Brain microvascular endothelial cell (primary cell): ENCODE measurements at regions not wholly inside any gene's neighbourhood (a gene's known extent, or its start where the extent isn't known, plus 50 kb on each side); places are given as distances from the start of the nearest gene placed in this dataset.

ENCODE experiments used
- DNase-seq: peaks from one replicate; pipeline ENCODE4 v3.0.0-alpha.2; 2020
- H3K27ac ChIP-seq: fragments of 250-450 bp; sonication (Bioruptor Pico); 2 replicates; pipeline ENCODE4 v1.5.1; 2020; ENCODE audit warnings: mild to moderate bottlenecking, moderate library complexity
- H3K27me3 ChIP-seq: fragments of 250-450 bp; sonication (Bioruptor Pico); replicated peaks from 2 replicates; pipeline ENCODE4 v1.5.1; 2020; ENCODE audit warnings: mild to moderate bottlenecking
- H3K36me3 ChIP-seq: fragments of 250-450 bp; sonication (Bioruptor Pico); replicated peaks from 2 replicates; pipeline ENCODE4 v1.5.1; 2020; ENCODE audit warnings: mild to moderate bottlenecking
- H3K4me3 ChIP-seq: 2 replicates; pipeline ENCODE4 v1.5.1; 2011; ENCODE audit warnings: low read depth, mild to moderate bottlenecking, control low read depth, low read length, moderate library complexity
- in situ Hi-C: cut with HindIII; loops from 2 replicates; pipeline ENCODE4 v1.10.0; 2017; ENCODE audit warnings: low sequenced_read_pairs, low pct_ligation_motif_present
- TF ChIP-seq, protein P1 (sequence below): IDR thresholded peaks from 2 replicates; pipeline ENCODE4 v1.5.1; 2011; ENCODE audit warnings: low read depth, mild to moderate bottlenecking, moderate library complexity, low read length, control low read depth, inconsistent platforms; ENCODE audit errors: missing control alignments

GRCh38 chr16:66070140-66070917 lies 296.2 kb upstream of the CDH5 start:
- H3K4me3 ChIP-seq = no peak overlapping the region
- no peak for DNase-seq
- H3K36me3 ChIP-seq = no peaks in the 10 kb centered on the region
- H3K27me3 ChIP-seq = peaks cover 3% of the 10 kb centered on the region
- in situ Hi-C loops = no loop called here
- no peak overlapping the region for H3K27ac ChIP-seq
- TF ChIP-seq, protein P1, sequence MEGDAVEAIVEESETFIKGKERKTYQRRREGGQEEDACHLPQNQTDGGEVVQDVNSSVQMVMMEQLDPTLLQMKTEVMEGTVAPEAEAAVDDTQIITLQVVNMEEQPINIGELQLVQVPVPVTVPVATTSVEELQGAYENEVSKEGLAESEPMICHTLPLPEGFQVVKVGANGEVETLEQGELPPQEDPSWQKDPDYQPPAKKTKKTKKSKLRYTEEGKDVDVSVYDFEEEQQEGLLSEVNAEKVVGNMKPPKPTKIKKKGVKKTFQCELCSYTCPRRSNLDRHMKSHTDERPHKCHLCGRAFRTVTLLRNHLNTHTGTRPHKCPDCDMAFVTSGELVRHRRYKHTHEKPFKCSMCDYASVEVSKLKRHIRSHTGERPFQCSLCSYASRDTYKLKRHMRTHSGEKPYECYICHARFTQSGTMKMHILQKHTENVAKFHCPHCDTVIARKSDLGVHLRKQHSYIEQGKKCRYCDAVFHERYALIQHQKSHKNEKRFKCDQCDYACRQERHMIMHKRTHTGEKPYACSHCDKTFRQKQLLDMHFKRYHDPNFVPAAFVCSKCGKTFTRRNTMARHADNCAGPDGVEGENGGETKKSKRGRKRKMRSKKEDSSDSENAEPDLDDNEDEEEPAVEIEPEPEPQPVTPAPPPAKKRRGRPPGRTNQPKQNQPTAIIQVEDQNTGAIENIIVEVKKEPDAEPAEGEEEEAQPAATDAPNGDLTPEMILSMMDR = no peak

- TF ChIP-seq, protein P1 = no peak
- DNase-seq = no peak
- Histone ChIP-seq H3K27me3 (peaks cover 3% of the 10 kb centered on the region), H3K27ac (no peak overlapping the region), H3K4me3 (no peak overlapping the region), H3K36me3 (no peaks in the 10 kb centered on the region)
- in situ Hi-C loops = no loop called here
Measured at GRCh38 chr16:66069587-66069986, 296.9 kb upstream of the CDH5 start.

DNA sequence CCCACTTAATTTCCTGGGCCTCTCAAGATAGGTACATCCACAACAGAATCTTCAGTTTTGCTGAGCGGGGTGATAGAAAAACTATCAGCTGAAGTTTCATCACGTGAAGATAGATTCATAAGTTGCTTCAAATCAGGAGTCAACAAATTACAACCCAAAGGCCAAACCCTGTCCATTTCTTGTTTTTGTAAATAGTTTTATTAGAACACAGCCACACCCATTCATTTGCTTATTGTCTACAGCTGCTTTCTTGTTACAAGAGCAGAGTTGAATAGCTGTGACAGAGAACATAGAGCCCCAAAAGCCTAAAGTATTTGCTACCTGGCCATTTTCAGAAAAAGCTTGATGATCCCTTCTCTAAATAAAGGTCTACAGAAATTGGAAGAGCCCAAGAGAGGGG lies 300.1 kb upstream of the CDH5 start:
- in situ Hi-C loops = no loop called here
- no peak for DNase-seq
- H3K27me3 ChIP-seq = peaks cover 3% of the 10 kb centered on the region
- TF ChIP-seq, protein P1 = no peak
- H3K36me3 ChIP-seq = no peaks in the 10 kb centered on the region
- no peak overlapping the region for H3K27ac ChIP-seq
- H3K4me3 ChIP-seq = no peak overlapping the region

- Histone ChIP-seq H3K27me3 (peaks cover 3% of the 10 kb centered on the region), H3K36me3 (no peaks in the 10 kb centered on the region), H3K4me3 (no peak overlapping the region), H3K27ac (no peak overlapping the region)
- in situ Hi-C loops = no loop called here
- DNase-seq = no peak
- TF ChIP-seq, protein P1 = no peak
Measured at GRCh38 chr16:66065925-66066324, 300.6 kb upstream of the CDH5 start.

DNA sequence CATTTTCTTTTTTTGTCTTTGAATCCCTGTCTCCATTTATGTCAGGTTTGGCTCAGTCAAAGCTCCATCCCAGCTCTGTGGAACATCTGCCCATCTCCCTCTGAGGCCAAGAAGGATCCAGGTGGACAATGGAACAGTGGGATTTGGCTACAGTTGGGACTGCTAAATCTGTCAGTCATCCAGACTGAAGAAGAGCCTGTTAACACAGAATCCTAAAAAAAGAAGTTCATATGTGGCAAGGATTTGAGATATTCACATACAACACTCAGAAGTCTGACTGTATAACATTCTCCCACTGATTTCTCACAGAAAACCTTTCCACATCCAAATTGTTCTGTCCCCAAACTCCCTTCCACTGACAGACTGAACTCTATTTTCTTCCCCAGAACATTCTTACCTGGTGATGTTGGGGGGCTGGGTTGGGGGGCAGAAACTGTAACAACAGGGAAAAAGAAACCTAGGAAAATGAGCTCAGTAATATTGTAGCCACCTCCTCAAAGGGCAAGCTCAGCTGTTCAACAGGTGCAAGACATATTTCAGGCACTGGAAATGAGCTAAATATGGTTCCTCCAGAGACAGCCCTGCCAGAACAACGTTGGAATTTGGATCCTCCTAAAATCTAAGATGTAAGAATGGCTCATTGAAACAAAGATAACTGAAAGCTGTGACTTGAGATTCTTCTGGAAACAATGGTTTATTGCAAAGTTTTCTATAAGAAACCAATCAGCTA lies 301.5 kb upstream of the CDH5 start:
- Histone ChIP-seq H3K27ac (no peak overlapping the region), H3K36me3 (no peaks in the 10 kb centered on the region), H3K27me3 (peaks cover 3% of the 10 kb centered on the region), H3K4me3 (no peak overlapping the region)
- DNase-seq = no peak
- TF ChIP-seq, protein P1 = no peak
- in situ Hi-C loops = no loop called here
